GM19467 (cell line): ENCODE measurements at regions not wholly inside any gene's neighbourhood (a gene's known extent, or its start where the extent isn't known, plus 50 kb on each side); places are given as distances from the start of the nearest gene placed in this dataset.

Experiments
- ATAC-seq: cut with Tn5 transposase; IDR thresholded peaks from one replicate; pipeline ENCODE4 v1.9.1; 2021; ENCODE audit warnings: mild to moderate bottlenecking, moderate library complexity; ENCODE audit not compliant: unreplicated experiment

DNA sequence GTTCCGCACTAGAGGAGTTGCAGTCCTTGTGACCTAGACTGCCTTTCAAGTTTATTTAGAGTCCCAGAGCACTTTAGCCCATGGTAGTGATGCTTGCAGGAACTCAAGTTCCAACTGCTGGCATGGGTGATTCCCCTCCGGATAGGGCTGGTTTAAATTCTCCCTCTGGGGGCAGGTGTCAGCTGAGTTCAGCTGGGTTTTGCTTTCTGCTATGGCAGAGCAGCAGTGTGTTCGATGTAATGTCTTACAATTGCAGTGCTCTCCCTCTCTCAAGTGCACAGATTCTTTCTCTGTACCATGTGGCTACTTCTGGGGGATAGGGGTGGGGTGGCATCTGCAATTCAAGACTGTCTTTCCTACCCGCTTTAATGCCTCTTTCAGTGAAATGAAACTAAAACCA is 164.8 kb upstream of the ZIC3 start:
- no peak for ATAC-seq

DNA sequence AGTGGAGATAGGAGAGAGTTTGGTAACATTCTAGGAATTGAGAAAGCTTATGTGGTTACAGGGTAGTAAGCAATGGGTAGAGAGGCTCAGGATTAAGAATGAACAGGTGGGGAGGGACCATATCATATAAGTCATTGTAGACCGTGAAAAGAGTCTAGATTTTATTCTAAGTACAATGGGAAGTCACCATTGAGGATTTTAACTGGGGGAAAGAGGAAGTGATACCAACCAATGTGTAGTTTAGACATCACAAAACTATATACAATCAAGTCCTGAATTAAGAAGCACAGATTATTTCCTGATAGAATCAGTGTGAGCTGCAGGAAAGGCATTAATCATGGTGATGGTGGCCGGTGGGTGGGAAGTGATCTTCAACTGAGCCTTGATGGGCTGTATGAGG is 178.3 kb upstream of the ZIC3 start:
- no peak for ATAC-seq

DNA sequence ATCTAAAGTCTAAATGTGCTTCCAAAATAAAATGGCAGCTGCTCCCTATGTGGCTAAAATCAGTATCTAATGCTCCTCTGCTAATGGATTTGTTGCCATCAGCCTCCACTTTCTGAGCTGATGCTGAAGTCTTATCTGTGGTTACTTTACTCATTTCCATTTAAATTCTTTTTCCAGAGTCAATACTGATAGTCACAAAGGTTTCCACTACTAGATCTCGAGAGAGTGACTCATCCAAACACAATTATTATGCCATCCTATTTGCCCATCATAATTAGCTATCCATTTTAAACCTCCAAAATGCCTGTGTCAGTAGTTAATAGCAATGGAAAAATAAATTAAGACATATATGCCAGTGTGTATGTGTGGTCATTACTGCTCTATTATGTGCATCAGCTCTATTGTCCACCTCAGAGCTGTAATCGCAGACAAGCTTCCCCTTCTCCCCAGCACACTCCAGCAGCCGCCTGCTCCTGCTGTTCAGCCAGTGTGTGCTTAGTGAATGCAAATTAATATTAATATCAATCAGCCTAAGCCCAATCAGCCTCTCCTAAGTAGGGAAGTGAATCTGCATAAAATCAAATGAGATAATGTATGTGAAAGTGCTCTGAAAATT is 199.8 kb upstream of the ZIC3 start:
- no peak for ATAC-seq

DNA sequence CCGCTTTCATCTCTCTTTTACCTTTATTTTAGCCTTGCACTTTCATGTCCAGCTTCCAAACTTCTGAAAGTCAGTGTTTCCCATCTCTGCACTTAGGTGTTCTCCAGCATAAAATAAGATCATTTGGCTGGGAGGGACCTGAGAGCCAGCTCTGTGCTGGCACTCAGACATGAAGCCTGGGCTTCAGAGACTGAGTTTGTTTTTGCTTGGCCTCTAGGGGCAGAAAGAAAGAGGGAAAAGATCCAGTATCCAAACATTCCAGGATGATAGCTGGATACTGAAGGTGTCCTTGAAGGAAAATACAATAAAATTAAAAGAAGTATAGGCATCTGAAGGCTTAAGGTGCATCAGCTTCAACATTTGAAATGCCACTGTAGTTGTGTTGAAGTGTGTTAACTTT is 202.4 kb upstream of the ZIC3 start:
- no peak for ATAC-seq

DNA sequence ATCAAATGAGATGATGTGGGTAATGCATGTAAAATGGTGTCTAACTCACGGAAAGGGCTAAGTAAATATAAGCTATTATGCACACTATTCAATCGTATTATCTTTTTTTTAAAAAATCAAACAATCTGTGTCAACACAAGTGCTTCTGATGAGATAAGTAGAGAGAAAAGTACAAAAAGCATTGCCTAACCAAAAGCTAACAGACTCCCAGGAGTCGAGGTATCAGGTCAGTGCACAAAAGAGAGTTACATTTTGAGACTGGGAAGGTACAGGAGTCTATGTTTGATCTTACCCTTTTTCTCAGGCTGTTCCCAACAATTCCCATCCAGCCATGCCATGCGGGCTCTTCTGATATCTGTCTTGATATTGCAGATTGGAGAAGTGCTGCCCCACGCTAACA is 203.3 kb upstream of the ZIC3 start:
- no peak for ATAC-seq

DNA sequence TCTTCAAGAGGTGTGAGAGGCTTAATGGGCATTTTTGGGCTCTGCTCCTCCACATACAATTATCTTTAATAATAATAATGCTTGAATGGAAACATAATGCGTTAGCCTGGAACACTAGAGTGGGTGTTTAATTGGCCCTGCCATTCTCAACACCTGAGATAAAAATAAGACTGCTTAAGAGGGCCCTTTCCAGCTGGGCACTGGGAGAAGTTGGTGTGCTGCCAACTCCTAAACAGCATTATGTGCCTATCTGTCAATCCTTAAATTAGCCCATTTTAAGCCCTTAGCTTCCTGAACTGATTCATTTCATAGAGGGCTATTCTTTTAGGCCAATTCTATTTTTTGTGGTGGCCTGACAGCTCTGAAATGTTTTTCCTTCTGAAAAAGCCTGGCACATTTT is 211.1 kb upstream of the ZIC3 start:
- no peak for ATAC-seq

DNA sequence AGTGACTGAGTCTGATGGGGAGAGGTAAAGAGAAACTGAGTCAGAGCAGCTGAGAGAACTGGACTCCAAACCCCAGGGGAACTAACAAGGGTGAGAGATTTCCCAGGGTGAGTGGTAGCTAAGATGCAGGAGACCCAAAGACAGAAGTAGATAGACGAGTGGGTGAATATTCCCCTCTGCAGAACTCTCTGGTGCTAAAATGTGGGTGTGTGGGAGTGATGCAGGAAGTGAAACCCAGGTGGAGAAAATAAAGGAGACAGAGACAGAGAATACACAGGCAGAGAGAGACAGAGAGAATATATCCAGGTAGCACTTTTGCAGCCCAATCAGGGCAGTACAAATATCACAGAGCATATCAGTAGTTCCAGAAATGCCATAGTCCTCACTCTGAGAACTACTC is 212.5 kb upstream of the ZIC3 start:
- no peak for ATAC-seq

DNA sequence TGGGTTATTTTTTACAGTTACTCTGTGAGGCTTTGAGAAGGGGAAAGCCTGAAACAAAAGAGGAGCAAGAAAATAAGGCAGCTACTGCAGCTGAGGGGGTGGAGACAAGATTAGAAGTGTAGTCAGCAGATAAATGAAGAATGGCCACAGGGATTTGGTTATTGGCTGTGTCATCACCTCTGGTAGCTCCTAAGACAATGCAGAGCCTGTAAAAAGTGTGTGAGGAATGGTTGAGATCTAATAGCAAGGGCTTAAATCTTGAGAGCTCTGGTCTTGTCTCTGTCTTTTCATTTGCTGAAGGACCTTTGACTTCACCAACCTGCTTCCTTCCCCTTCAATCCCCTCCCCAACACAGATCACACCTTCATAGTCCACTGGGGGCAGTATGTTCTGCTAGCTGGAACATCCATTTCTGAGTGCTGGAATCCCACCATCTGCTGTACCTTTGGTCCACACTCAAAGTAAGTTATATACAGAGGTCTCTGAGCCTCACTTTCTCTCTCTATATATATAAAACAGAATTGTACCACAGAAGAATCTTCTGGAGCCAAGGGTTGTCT is 213.7 kb upstream of the ZIC3 start:
- no peak for ATAC-seq

DNA sequence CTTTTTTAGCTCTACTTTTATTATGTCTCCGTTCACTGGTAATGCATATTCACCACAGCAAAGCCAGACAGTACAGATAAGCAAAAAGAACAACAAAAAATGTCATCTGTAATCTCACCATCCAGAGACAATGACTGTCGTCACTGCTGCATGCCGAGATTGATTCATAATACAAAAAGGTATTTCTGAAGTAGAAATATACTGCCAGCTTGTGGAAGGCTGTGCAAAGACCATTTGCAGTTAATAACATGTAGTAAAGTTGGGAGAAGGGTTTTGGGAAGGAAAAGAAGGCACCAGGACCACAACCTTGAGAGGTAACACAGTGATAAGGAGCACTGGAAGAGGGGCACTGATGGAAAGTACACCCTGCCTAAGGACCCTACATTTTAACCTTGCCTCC is 223.0 kb upstream of the ZIC3 start:
- ATAC-seq: no peak

DNA sequence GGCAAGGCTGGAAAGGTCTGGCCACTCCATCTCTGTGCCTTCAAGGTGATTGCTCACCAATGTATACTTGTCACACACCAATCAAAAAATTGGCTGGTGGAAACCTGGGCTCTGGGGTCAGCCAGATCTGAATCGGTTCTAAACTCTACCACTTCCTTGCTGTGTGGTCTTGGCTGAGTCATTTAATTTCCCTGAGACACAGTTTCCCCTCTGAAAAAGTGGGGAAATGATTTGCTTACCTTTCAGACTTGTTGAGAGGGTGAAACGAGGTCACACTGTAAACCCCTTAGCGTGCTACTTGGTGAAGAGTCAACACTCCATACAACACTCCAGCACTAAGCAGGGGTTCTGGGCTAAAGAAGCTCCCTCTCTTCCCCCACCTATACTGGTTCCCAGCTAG is 252.3 kb upstream of the ZIC3 start:
- ATAC-seq: no peak

DNA sequence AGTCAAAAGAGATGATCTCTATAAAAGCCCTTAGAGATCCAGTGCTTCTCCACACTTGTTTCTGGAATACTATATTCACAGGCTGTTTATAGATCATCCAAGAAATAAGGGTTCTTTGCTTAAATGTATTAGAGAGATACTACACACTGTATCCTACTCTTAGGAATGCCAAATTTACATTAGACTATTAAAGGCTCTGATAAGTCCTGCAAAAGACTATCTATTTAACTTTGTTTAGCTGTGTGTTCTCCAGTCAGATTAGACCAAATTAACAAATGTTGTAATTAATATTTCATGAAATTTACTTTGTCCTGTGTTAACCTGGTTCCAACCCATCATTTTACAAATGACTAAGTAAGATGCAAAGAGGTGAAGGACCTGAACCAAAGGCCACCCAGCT is 260.5 kb upstream of the ZIC3 start:
- no peak for ATAC-seq

DNA sequence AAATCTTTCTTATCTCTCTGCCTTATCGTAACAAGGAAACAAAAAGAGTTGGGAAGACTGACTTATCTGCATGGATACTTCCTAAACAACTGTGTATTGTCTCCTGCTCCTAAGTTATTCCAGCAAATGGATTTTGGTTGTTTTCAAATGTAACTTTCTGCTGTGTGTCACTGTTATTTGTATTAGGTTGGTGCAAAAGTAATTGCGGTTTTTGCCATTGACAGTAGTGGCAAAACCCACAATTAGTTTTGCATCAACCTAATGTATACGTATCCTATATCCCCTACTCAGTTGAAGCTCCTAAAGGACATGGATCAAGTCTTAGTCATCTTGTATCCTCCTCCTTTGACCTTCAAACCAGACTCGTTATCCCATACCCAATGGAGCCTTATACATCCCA is 263.4 kb upstream of the GPR101 start:
- ATAC-seq: no peak

DNA sequence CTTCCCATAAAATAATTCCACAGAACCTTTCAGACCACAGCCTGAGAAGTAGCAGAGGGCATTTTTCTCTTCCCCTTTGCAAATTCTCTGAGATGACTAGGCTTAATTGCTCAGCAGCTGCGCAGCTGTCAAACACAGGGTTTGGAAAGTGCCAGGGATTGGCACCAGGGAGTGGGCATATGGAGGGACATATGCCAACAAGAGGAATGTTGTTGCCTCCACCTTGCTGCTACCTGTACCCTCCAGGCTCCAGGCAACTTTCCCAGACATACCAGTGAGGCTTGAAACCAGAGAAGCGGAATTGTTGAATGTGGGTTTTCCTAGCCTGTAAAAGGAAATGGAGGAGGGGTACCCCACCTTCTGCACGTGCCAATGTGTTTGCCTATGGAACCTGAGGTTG is 256.2 kb upstream of the GPR101 start:
- ATAC-seq: no peak

DNA sequence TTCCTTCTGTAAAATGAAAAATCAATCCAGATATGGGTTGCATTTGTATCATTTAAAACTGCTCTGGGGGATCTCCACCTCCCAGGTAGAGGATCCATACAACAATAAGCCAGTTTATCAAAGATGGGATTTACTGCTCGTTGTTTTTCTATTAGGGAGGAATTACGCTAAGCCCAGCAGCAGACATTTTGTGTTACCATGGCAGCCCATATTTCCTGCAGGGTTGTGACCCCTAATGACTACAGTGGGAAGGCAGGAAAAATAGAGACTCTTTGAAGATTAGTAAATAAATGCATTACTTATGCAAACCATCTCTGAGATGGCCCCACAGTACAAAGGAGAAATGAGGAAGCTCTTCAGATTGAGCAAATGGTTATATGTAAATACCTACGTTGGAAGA is 253.4 kb upstream of the GPR101 start:
- no peak for ATAC-seq

DNA sequence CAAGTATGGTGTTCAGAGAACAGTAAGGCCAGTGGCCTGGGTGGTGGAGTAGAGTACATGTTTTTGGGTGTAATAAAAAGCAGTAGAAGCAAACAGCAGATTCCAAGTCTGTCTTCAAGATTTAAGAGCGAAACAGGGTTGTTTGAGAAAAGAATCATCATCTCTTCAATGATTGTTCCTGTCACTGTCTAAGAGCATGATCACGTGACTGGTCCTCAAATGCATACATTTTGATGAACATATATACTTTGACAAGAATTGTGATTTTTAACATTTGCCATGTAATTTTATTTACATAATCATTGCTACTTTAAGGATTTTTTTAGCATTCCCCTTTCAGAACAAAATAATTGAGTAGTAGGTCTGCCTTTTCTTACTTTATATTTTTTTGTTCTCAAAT is 252.6 kb upstream of the GPR101 start:
- no peak for ATAC-seq

DNA sequence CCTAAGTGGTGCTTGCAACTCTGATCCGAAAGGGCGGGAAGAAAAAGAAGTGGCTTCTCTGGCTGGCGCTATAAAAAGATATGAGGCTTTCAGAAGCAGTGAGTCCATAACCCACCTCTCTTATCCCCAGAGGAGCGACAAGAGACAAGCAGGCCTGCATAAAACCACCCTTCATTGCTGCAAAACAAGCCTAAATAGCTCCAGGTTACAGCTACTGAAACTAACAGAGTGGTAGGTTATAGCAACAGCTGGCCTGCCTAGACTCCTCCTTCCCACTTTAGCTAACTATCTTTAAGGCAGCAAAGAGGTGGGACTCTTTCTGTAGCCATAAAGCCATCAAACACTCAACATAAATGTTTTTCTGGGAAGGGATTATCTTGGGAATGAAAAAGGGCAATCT is 245.0 kb upstream of the GPR101 start:
- no peak for ATAC-seq

DNA sequence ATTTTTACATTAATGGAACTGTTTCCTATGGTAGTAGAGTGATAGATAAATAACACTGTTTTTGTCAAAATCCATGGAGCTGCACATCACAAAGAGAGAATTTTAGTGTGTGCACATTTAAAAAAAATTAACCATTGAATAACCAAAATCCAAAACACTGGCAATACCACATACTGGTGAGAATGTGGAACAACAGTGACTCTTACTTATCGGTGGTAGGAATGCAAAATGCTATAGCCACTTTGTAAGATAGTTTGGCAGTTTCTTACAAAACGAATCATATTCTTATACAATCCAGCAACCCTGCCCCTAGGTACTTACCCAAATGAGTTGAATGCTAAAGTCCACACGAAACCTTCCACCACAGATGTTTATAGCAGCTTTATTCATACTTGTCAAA is 229.6 kb upstream of the GPR101 start:
- ATAC-seq: no peak

DNA sequence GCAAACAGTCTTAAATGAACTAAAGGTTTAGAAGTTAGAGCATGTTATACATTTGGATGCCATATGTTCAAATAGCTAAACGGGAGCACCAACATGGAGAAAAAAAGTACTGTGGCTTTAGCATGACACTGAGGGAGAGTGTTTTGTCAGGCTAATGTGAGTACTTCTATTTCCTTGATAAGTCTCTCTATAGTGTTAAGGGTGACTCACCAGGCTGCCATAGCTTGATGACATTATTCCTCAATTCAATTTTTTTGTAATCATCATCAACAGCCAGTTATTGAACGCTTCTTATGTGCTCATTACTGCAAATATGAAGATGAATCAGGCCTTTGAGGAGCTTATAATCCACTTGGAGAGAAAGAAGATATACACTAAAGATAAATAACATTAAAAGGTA is 211.4 kb upstream of the GPR101 start:
- no peak for ATAC-seq

DNA sequence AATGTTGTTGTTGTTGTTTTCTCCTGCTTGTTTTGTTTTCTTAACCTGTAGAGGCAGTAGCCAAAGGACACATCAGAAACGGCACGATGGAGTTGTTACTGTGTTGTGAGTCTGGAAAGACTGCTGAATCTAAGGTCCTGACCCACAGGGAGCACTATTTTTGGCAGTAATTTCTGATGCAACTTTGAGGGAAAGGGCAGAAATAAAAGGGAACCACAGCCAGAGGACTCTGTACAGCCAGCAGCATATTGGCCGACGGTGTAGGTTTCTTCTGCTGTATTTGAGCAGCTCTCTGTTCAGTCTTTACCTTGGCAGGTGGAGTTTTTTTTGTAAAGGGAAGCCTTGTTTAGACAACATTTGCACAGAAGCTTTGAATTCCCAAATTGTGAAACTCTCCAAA is 203.0 kb upstream of the GPR101 start:
- ATAC-seq: no peak

DNA sequence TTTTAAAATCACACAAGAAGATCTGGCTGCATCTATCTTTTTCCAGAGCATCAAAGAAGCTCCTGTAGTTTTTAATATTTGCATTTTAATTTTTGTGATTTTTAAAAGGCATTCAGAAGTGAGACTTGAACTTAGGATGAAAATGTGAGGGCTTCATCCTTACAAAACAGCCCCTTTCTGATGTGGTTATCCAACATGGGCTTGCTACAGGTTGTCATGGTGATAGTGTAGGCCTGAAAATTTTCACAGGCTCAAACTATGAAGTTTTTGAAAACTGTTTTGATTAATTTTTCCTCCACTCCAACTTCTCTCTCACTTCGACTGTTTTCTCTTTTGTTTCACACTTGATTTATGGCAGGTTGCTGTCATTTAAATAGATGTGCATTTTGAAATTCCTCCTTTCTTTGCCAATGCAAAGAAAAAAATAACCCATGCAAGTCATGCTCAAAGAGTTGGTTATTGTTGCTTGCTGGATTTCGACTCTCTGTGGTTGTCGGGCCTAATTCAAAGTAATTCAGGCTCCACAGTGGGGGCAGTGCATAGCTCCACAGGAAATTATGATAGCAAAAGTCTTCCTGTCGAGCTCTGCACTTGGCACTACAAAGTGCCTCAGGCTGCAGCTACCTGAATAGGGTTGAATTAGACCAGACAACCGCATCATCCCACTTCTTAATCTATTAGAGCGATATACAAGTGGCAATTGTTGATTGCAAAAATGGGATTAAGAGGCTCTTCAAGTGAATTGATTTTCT is 201.0 kb upstream of the GPR101 start:
- no peak for ATAC-seq

DNA sequence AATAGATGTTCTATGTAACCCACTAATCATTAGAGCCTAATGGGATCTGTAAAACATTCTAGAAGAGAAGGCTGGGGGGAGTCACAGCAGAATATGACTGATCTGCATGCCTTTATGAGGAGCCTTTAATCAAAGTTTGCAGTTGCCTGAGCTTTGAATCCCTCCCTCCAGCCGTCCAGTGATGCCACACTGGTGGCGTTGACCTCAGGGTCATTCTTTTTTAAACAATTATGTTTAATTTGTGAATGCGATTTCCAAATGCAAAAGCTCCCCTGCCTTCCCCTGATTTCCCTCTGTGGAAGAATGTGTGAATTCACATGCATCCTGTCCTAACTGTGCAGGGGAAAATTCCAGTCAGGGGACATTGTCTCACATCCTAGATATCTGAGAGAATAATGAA is 199.7 kb upstream of the GPR101 start:
- no peak for ATAC-seq

DNA sequence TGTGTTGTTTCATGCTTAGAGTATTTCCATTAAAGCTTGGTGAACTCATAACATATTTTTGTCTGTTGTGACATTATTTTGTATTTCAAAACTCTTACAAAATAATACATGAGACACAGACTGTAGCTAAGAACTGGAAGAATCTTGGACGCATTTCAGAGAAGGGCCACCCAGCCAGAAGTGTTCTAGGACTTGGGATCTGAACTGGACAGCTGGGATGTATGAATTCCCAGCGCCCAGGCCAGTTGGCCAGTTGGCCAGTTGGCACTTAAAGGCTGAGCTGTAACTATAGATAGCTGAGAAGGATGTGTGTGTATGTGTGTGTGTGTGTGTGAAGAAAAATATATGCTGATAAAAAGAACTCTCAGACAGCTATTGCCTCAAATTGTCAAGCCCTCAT is 193.4 kb upstream of the GPR101 start:
- no peak for ATAC-seq

DNA sequence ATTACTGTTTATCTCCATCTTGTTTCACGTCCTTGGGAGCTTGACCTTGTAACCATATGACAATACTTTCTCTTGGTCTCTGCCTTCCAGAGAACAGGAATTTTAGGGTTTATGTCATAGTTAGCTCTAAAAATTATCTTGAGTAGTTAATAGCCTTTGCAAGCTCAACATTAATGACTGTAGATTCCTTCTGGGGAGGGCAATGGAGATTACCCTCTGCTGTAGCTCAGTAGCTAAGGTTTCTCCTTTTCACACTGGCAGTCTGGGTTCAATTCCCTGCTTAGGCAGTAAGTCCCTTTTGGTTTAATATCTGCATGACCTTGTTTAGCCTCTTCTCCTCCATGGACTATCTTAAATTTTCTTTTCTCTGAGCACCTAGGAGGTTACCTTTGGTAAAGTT is 181.7 kb upstream of the GPR101 start:
- ATAC-seq: no peak
